GM18951 (cell line): ENCODE measurements at regions not wholly inside any gene's neighbourhood (a gene's known extent, or its start where the extent isn't known, plus 50 kb on each side); places are given as distances from the start of the nearest gene placed in this dataset.

ENCODE experiments used
- POLR2A ChIP-seq: IDR thresholded peaks from 4 replicates; pipeline ENCODE4 v1.6.1; 2011; ENCODE audit warnings: mild to moderate bottlenecking; ENCODE audit not compliant: insufficient read length, insufficient read depth; ENCODE audit errors: extremely low read depth
- in situ Hi-C: fragments of 300-500 bp; cut with MboI; formaldehyde crosslinking; loops from one replicate; pipeline ENCODE4 v1.12.0; 2022; ENCODE audit warnings: low sequenced_read_pairs, mixed read lengths, inconsistent platforms; ENCODE audit not compliant: unreplicated experiment

- TF ChIP-seq POLR2A: no peak
- in situ Hi-C loops: no loop called here
These were observed 196.2 kb downstream of the ADSS2 start for GRCh38 chr1:244255426-244255965.

- in situ Hi-C loops: no loop called here
These were observed 195.5 kb downstream of the ADSS2 start for GRCh38 chr1:244256086-244256676.

GRCh38 chr1:244264163-244264562 is 187.5 kb downstream of the ADSS2 start:
- TF ChIP-seq POLR2A: no peak
- in situ Hi-C loops: no loop called here

More at GRCh38 chr1:244256086-244256676, 195.5 kb downstream of the ADSS2 start:
- no peak for TF ChIP-seq POLR2A

DNA sequence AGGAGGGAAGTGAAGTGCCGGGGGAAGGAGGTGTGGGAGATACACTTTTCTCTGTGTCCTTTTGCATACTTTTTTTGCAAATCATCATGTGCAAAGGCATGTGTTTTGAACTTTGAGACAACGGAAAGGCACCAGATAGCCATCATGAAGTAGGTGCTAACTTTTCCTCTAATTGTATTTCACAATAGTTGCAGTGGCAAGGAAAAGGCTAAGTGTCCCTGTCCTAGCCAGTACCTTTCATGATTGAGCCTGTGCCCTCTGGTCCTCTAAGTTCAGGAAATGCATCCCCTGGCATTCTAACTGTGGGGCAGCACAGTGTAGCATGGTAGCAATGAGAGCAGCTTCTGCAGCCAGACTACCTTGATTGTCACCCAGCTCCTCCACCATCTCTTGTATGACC is 186.2 kb downstream of the ADSS2 start:
- in situ Hi-C loops: no loop called here
- TF ChIP-seq POLR2A: no peak

- no peak for TF ChIP-seq POLR2A
These were observed 182.5 kb downstream of the ADSS2 start for GRCh38 chr1:244269169-244269568.

GRCh38 chr1:244271004-244271403 is 180.7 kb downstream of the ADSS2 start:
- in situ Hi-C loops: loop anchor here (10.0 kb wide), 1 partner anchor 926 kb away; no protein-coding TSS in a partner anchor
- no peak for TF ChIP-seq POLR2A

More at GRCh38 chr1:244269169-244269568, 182.5 kb downstream of the ADSS2 start:
- in situ Hi-C loops: no loop called here

DNA sequence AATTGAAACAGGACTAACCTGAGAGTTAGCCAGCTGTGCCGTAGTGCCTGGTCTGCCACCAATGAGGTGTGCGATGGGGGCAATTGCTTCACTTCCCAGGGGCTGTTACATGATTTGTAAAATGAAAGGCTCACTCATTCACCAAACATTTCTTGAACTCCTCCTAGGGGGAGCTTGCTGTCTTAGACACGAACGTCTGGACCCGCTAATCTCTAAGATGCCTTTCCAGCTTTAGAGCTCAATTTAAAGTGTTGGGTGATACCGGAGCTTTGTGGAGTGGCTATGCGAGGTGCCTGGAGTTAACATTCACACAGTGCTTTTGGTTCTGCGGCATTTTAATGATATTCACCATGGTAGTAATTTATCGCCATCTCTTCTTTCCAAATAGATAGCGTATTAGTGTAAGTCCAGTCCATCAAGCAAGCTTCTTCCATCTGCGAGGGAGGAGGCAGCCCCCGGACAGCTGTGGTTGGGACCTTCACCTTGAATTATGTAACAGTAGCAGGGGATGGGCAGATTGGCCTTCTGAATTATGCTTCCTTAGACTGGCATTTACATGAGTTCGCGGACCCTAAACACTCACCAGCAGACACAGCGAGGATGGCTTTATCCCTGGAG is 179.9 kb downstream of the ADSS2 start:
- no peak for TF ChIP-seq POLR2A
- in situ Hi-C loops: loop anchor here (10.0 kb wide), 1 partner anchor 927 kb away; no protein-coding TSS in a partner anchor

DNA sequence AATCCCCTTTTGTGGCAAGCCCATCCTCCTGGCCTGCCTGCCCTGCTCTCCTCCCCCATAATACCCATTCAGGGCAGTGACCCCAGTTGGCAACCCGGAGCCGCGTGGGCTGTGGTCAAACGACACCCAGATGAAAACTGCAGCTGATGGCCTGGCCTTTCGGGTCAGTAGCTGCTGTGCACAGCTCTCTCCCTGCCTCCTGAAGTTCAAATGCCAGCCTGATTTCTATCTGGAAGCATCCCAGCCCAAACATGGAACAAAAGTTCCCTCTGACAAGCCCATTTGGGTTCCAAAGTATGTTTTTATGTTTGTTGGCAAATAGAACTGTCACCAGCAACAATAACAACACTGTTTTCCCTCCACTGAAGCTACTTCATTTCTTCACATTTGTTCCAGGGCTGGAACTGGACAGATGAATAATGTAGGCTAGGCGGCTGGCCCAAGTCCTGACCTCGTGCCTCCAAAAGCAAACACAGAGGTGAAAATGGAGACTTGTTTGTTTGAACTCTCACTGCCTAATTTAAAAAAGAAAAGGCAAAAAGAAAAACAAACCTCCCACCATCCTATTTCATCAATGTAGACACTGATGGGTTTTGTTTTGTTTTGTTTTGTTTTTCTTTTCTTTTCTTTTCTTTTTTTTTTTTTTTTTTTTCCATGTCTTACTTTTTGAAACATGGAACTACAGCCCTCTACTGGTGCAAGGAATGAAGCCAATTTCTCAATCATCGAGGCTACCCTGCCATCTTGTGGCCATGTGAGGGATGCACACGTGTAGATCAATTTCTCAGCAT is 179.0 kb downstream of the ADSS2 start:
- TF ChIP-seq POLR2A: no peak
- in situ Hi-C loops: loop anchor here (10.0 kb wide), 1 partner anchor 928 kb away; no protein-coding TSS in a partner anchor

GRCh38 chr1:244273262-244273844 is 178.4 kb downstream of the ADSS2 start:
- in situ Hi-C loops: loop anchor here (10.0 kb wide), 1 partner anchor 929 kb away; no protein-coding TSS in a partner anchor
- TF ChIP-seq POLR2A: no peak

DNA sequence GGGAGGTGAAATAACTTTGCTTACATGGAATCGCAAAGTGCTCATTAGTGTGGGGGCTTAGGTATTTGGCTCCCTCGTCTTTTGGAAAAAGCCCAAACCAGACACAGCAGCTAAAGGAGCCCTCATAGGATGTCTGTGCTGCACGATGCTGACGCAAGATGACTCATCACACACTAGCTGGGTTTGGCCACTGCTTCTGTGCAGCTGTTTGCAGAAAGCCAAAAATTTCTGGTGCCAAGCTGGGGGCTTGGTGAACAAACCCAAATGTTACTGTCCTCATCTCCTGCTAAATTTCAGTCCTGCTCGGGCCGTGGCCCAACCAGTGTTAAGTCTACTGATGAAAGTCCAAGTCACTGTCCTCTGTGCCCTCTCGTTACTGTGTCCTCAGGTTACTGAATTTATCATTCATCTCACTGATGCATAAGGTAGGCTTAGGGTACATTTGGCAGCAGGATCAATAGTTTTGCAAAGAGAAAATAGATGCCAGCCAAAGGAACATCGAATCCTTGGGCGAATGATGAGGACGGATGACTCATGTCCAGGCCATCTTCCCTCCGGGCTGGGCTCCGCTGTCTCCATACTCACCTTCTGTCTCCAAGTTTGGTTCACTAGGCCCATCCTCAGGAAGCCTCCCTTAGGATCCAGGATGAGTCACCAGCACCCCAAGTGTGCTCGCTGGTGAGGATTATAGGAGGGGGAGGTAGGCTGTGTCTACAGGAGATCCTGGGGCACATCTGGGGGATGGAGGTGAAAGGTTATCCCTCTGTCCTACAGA is 177.7 kb downstream of the ADSS2 start:
- no peak for TF ChIP-seq POLR2A
- in situ Hi-C loops: loop anchor here (10.0 kb wide), 1 partner anchor 929 kb away; no protein-coding TSS in a partner anchor

- in situ Hi-C loops: loop anchor here (10.0 kb wide), 1 partner anchor 932 kb away; no protein-coding TSS in a partner anchor
These were observed 175.1 kb downstream of the ADSS2 start for GRCh38 chr1:244276646-244277045.

DNA sequence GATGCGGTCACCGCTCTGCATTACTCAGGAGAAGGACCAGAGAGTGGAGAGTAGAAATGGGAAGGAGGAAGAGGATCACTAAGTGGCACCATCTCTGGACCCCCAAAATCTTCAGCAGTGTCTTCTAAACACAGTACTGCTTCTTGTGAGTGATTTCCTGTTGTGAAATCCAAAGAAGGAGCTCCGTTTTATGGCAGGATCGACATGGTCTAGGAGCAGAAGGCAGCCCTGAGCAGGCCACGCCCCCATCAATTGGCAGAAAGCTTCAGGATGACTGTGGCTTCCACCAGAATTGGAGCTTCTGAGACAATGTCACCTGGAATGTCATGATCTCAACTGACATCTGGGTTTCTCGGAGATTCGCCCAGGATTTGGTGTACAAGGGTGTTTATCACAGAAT is 171.5 kb downstream of the ADSS2 start:
- TF ChIP-seq POLR2A: no peak
- in situ Hi-C loops: no loop called here

More at GRCh38 chr1:244276646-244277045, 175.1 kb downstream of the ADSS2 start:
- TF ChIP-seq POLR2A: no peak

GRCh38 chr1:244280859-244281258 is 170.8 kb downstream of the ADSS2 start:
- TF ChIP-seq POLR2A: no peak
- in situ Hi-C loops: no loop called here
